Neural progenitor cell (in vitro differentiated cells): ENCODE measurements at regions not wholly inside any gene's neighbourhood (a gene's known extent, or its start where the extent isn't known, plus 50 kb on each side); places are given as distances from the start of the nearest gene placed in this dataset.

ENCODE experiments used
- DNase-seq: peaks from one replicate; pipeline ENCODE4 v3.0.0-alpha.2; 2016; ENCODE audit warnings: low spot score
- H2AFZ ChIP-seq: fragments of 200-600 bp; sonication (generic); replicated peaks from 2 replicates; pipeline ENCODE4 v1.6.1; 2016; ENCODE audit warnings: antibody characterized with exemption
- H3F3A ChIP-seq: fragments of 200-600 bp; sonication (generic); 2 replicates; pipeline ENCODE4 v1.6.1; 2016; ENCODE audit warnings: antibody characterized with exemption, low read depth
- H3K27ac ChIP-seq: fragments of 200-600 bp; sonication (generic); 2 replicates; pipeline ENCODE4 v1.5.1; 2016; ENCODE audit warnings: mild to moderate bottlenecking
- H3K27me3 ChIP-seq: fragments of 200-600 bp; sonication (generic); 2 replicates; pipeline ENCODE4 v1.6.1; 2016; ENCODE audit warnings: mild to moderate bottlenecking, moderate library complexity
- H3K36me3 ChIP-seq: fragments of 200-600 bp; sonication (generic); 2 replicates; pipeline ENCODE4 v1.5.1; 2016
- H3K4me1 ChIP-seq: fragments of 200-600 bp; sonication (generic); 2 replicates; pipeline ENCODE4 v1.6.1; 2016; ENCODE audit warnings: mixed run types
- H3K4me2 ChIP-seq: fragments of 200-600 bp; sonication (generic); 2 replicates; pipeline ENCODE4 v1.6.1; 2016
- H3K4me3 ChIP-seq: fragments of 200-600 bp; sonication (generic); 2 replicates; pipeline ENCODE4 v1.5.1; 2016
- H3K79me2 ChIP-seq: fragments of 200-600 bp; sonication (generic); 2 replicates; pipeline ENCODE4 v1.6.1; 2016; ENCODE audit warnings: low read depth
- H3K9ac ChIP-seq: fragments of 200-600 bp; sonication (generic); 2 replicates; pipeline ENCODE4 v1.6.1; 2016
- H3K9me3 ChIP-seq: fragments of 200-600 bp; sonication (generic); 2 replicates; pipeline ENCODE4 v1.5.1; 2016; ENCODE audit warnings: low read depth
- H4K20me1 ChIP-seq: fragments of 200-600 bp; sonication (generic); 2 replicates; pipeline ENCODE4 v1.6.1; 2016; ENCODE audit warnings: low read depth
- H3K27ac Mint-ChIP-seq: 3 replicates; pipeline ENCODE4 v1.8.0; 2021; ENCODE audit warnings: mixed read lengths
- H3K27me3 Mint-ChIP-seq: 2 replicates; pipeline ENCODE4 v1.8.0; 2022; ENCODE audit warnings: low read depth, mild to moderate bottlenecking, inconsistent platforms, moderate library complexity, mixed read lengths; ENCODE audit not compliant: insufficient read depth
- H3K36me3 Mint-ChIP-seq: 3 replicates; pipeline ENCODE4 v1.8.0; 2021; ENCODE audit warnings: mixed read lengths
- H3K4me1 Mint-ChIP-seq: 3 replicates; pipeline ENCODE4 v1.8.0; 2021; ENCODE audit warnings: mixed read lengths
- H3K4me3 Mint-ChIP-seq: 3 replicates; pipeline ENCODE4 v1.8.0; 2021; ENCODE audit warnings: mild to moderate bottlenecking, moderate library complexity, mixed read lengths
- H3K9me3 Mint-ChIP-seq: 3 replicates; pipeline ENCODE4 v1.8.0; 2020; ENCODE audit warnings: mixed read lengths
- CTCF ChIP-seq: fragments of 200-600 bp; sonication (generic); IDR thresholded peaks from 2 replicates; pipeline ENCODE4 v1.5.1; 2017; ENCODE audit warnings: antibody characterized with exemption, mild to moderate bottlenecking
- EZH2 ChIP-seq: fragments of 200-600 bp; sonication (generic); IDR thresholded peaks from 2 replicates; pipeline ENCODE4 v1.6.1; 2017; ENCODE audit warnings: antibody characterized with exemption, mild to moderate bottlenecking, moderate library complexity
- EZH2phosphoT487 ChIP-seq: fragments of 200-600 bp; sonication (generic); IDR thresholded peaks from 2 replicates; pipeline ENCODE4 v1.6.1; 2017; ENCODE audit warnings: antibody characterized with exemption

DNA sequence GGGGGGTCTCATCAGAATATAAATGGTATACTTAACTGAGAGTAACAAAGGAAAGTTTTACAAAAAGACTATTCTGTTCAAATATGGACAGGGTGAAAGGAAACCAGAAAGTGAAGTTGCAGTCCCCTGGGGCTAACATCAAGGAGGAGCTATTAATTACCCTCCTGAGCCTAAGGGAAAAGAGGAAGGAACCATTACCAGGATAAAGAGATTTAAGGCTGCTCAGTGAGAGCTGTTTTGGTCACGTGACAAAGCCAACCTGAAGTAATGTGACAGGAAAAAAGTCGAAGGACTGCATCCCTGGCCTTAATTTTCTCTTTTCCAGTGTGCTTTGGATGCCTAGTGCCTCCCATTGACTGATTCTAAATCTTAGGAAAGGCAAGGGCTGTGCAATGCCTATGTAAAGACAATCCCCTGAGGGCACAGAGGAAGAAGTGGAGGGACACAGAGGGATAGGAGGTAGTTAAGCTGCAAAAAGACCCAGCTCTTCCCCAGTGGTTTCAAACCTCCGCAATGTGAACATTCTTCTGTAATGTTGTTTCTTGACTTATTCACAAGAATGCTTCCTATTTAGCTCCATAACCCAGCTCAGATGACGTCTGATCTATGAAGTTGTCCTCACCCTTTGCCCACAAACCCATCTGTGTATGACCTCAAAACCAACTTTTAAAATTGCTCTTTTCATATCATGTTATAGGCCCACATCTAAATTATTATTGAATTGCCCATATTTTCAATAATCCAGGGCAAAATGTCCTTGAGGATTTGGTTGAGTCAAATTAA lies 187.7 kb upstream of the DCN start:
- no peak overlapping the region for H3K4me3 ChIP-seq
- H2AFZ ChIP-seq: peak overlapping the region; percentile 20
- peak; percentile 39 for DNase-seq
- peaks cover 13% of the 10 kb centered on the region for H3F3A ChIP-seq
- TF ChIP-seq CTCF: no peak
- TF ChIP-seq EZH2: no peak
- no peak for TF ChIP-seq EZH2phosphoT487
- no peaks in the 10 kb centered on the region for H3K36me3 ChIP-seq
- H3K27me3 ChIP-seq: no peaks in the 10 kb centered on the region
- no peaks in the 10 kb centered on the region for H3K9me3 ChIP-seq
- Mint-ChIP-seq H3K27ac (no peak overlapping the region), H3K4me1 (peaks cover 5% of the 10 kb centered on the region), H3K36me3 (no peaks in the 10 kb centered on the region), H3K27me3 (no peaks in the 10 kb centered on the region), H3K9me3 (no peaks in the 10 kb centered on the region), H3K4me3 (no peak overlapping the region)
- no peak overlapping the region for H3K4me2 ChIP-seq
- H3K4me1 ChIP-seq: peaks cover 8% of the 10 kb centered on the region
- no peak overlapping the region for H3K27ac ChIP-seq
- no peaks in the 10 kb centered on the region for H4K20me1 ChIP-seq
- no peak overlapping the region for H3K9ac ChIP-seq
- H3K79me2 ChIP-seq: no peaks in the 10 kb centered on the region

DNA sequence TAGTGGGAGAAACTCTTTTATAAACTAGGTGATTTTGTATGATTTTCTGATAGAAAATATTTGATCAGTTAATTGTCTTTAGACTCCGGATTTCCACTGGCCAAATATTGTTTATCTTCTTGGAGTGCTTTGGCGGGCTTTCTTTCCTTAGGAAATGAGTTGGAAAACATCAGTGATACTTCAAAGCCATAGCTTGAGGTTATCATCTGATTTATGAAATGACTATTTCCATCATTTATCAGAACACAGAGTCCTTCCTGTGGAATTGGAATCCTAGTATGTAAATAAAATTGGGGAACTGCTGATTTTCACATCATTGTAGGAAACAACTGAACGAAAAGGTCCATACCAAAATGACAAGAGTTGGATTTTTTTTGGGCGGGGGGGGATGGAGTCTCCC lies 186.0 kb upstream of the DCN start:
- Histone ChIP-seq H3K9ac (no peak overlapping the region), H2AFZ (no peak overlapping the region), H3K4me2 (no peak overlapping the region), H3K9me3 (no peaks in the 10 kb centered on the region), H3F3A (peaks cover 13% of the 10 kb centered on the region), H3K79me2 (no peaks in the 10 kb centered on the region), H3K36me3 (no peaks in the 10 kb centered on the region), H4K20me1 (no peaks in the 10 kb centered on the region), H3K4me3 (no peak overlapping the region), H3K27ac (no peak overlapping the region), H3K27me3 (no peaks in the 10 kb centered on the region), H3K4me1 (peaks cover 8% of the 10 kb centered on the region)
- TF ChIP-seq EZH2phosphoT487: no peak
- TF ChIP-seq CTCF: no peak
- no peak for TF ChIP-seq EZH2
- no peak overlapping the region for H3K27ac Mint-ChIP-seq
- H3K9me3 Mint-ChIP-seq: no peaks in the 10 kb centered on the region
- no peaks in the 10 kb centered on the region for H3K27me3 Mint-ChIP-seq
- H3K36me3 Mint-ChIP-seq: no peaks in the 10 kb centered on the region
- H3K4me3 Mint-ChIP-seq: no peak overlapping the region
- H3K4me1 Mint-ChIP-seq: peaks cover 5% of the 10 kb centered on the region
- DNase-seq: no peak

DNA sequence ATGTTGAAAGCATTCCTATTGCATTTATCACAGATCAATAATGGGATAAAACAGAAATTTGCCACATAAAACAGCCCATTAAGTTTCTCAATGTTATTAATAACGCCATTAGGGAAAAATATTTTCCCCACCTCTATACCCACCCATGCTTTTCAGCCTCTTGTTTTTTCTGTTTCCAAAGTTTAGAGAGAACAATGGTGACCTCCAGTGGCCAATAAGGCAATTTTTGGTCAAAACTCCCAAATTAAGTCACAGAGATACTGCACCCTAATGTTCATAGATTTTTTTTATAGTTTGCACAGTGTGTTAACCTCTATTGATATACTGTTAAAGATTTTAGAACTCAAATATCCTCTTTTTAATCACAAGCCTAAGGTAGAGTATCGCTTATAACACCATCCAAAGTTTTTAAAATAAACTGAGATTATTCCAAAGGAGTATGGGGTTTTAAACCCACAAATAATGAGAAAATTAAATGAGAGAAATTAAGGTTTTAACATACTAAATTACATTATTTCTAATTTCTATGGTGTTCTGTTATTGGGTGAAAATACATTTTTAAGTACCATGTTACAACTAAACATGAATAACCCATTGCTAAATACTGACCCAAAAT lies 184.7 kb upstream of the DCN start:
- no peaks in the 10 kb centered on the region for H3K79me2 ChIP-seq
- no peak for DNase-seq
- no peaks in the 10 kb centered on the region for H3K27me3 ChIP-seq
- peaks cover 13% of the 10 kb centered on the region for H3F3A ChIP-seq
- H4K20me1 ChIP-seq: no peaks in the 10 kb centered on the region
- no peaks in the 10 kb centered on the region for H3K36me3 ChIP-seq
- no peak overlapping the region for H3K4me3 ChIP-seq
- Mint-ChIP-seq H3K27me3 (no peaks in the 10 kb centered on the region), H3K9me3 (no peaks in the 10 kb centered on the region), H3K27ac (no peak overlapping the region), H3K4me3 (no peak overlapping the region), H3K36me3 (no peaks in the 10 kb centered on the region), H3K4me1 (peaks cover 5% of the 10 kb centered on the region)
- H3K27ac ChIP-seq: no peak overlapping the region
- no peak overlapping the region for H3K9ac ChIP-seq
- TF ChIP-seq CTCF (peak; percentile 56), EZH2 (no peak)
- H2AFZ ChIP-seq: no peak overlapping the region
- H3K4me1 ChIP-seq: peaks cover 8% of the 10 kb centered on the region
- H3K9me3 ChIP-seq: no peaks in the 10 kb centered on the region
- no peak overlapping the region for H3K4me2 ChIP-seq
